Esophagus squamous epithelium (tissue), 5 donors: ENCODE measurements at regions not wholly inside any gene's neighbourhood (a gene's known extent, or its start where the extent isn't known, plus 50 kb on each side); places are given as distances from the start of the nearest gene placed in this dataset.

ENCODE experiments used
- DNase-seq: peaks from one replicate; lab custom pipeline; 2025; lab: John Stamatoyannopoulos, UW
- H3K27ac ChIP-seq, 4 donors: fragments of 200-600 bp; sonication (generic); one replicate each; pipeline ENCODE4 v1.5.1; 2016 to 2019; ENCODE audit warnings: mild to moderate bottlenecking in 1 of 4
- H3K27me3 ChIP-seq, 4 donors: fragments of 200-600 bp; sonication (generic); 1 replicate in 3 of 4; 2 replicates in 1 of 4; pipeline versions ENCODE4 v1.5.1 to v1.6.0; 2017 to 2021; ENCODE audit warnings: antibody characterized with exemption in 1 of 4
- H3K36me3 ChIP-seq, 3 donors: fragments of 200-600 bp; sonication (generic); one replicate each; pipeline ENCODE4 v1.5.1; 2016 to 2019
- H3K4me1 ChIP-seq, 3 donors: fragments of 200-600 bp; sonication (generic); one replicate each; pipeline ENCODE4 v1.5.1; 2017 to 2019
- H3K4me3 ChIP-seq, 4 donors: fragments of 200-600 bp; sonication (generic); 1 replicate in 3 of 4; 2 replicates in 1 of 4; pipeline ENCODE4 v1.5.1; 2016 to 2019; ENCODE audit warnings: mild to moderate bottlenecking in 2 of 4, moderate library complexity in 1 of 4
- H3K9me3 ChIP-seq, 3 donors: fragments of 200-600 bp; sonication (generic); one replicate each; pipeline ENCODE4 v1.5.1; 2016 to 2019
- POLR2A ChIP-seq, 4 donors: fragments of 450-650 bp; IDR thresholded peaks; one replicate each; pipeline ENCODE4 v1.6.1; 2017; ENCODE audit warnings: antibody characterized with exemption in 4 of 4, mild to moderate bottlenecking in 4 of 4, moderate library complexity in 3 of 4
- WGBS, 2 donors: methylation state at CpG; one replicate each; pipeline ENCODE4 v1.1.5; 2018; 5-methylcytosine and 5-hydroxymethylcytosine counted together
- intact Hi-C: fragments of 100-400 bp; cut with DNase I; formaldehyde crosslinking; loops from one replicate; pipeline ENCODE4 v1.15.0; 2022
- TF ChIP-seq, protein P1 (sequence below), 6 experiments: fragments of 450-650 bp in 4 of 6; fragments of 200-600 bp in 2 of 6; sonication (generic) in 2 of 6; IDR thresholded peaks; one replicate each; pipeline ENCODE4 v1.5.1; 2016 to 2019; ENCODE audit warnings: antibody characterized with exemption in 6 of 6, mild to moderate bottlenecking in 4 of 6, moderate library complexity in 4 of 6
- donor health status: DM: yes; HTN: yes; CAD: no.

DNA sequence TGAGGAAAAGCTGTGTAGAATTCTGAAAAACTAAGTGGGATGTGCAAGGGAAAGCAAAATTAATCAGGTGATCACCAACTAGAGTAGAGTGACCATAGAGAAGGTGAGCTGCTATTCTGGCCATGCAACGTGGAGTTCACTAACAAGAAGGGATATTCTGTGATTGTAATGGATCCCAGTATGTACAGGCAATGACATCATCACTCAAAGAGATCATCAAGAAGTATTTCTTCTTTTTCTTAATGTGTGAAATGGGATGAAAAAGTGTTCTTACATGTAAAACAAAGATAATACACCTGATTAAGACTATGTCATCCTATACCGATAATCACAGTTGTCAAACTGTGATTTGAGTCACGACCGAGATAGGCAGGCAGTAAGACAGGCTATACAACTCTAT is 101.2 kb downstream of the SMPDL3A start:
- no peak for TF ChIP-seq POLR2A (IDR thresholded peaks at IDR 0.05)
- TF ChIP-seq, protein P1, sequence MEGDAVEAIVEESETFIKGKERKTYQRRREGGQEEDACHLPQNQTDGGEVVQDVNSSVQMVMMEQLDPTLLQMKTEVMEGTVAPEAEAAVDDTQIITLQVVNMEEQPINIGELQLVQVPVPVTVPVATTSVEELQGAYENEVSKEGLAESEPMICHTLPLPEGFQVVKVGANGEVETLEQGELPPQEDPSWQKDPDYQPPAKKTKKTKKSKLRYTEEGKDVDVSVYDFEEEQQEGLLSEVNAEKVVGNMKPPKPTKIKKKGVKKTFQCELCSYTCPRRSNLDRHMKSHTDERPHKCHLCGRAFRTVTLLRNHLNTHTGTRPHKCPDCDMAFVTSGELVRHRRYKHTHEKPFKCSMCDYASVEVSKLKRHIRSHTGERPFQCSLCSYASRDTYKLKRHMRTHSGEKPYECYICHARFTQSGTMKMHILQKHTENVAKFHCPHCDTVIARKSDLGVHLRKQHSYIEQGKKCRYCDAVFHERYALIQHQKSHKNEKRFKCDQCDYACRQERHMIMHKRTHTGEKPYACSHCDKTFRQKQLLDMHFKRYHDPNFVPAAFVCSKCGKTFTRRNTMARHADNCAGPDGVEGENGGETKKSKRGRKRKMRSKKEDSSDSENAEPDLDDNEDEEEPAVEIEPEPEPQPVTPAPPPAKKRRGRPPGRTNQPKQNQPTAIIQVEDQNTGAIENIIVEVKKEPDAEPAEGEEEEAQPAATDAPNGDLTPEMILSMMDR (IDR thresholded peaks at IDR 0.05), result no peak
- H3K9me3 ChIP-seq, result no peaks in the 10 kb centered on the region
- H3K27ac ChIP-seq, result no peak overlapping the region
- H3K36me3 ChIP-seq, result no peaks in the 10 kb centered on the region
- no peak overlapping the region for H3K4me3 ChIP-seq
- H3K27me3 ChIP-seq, result no peaks in the 10 kb centered on the region
- intact Hi-C loops, result no loop called here
- no peaks in the 10 kb centered on the region for H3K4me1 ChIP-seq
- no peak for DNase-seq
- 77 to 91% methylated on average over 4 of the region's 4 CpGs for WGBS, 2 donors

- Histone ChIP-seq H3K36me3 (no peaks in the 10 kb centered on the region), H3K27me3 (no peaks in the 10 kb centered on the region), H3K9me3 (no peaks in the 10 kb centered on the region), H3K4me3 (no peak overlapping the region), H3K4me1 (no peaks in the 10 kb centered on the region), H3K27ac (no peak overlapping the region)
- TF ChIP-seq POLR2A (IDR thresholded peaks at IDR 0.05), result no peak
- TF ChIP-seq, protein P1 (IDR thresholded peaks at IDR 0.05), result no peak
- no peak for DNase-seq
- intact Hi-C loops, result no loop called here
These were observed 101.2 kb upstream of the CLVS2 start for GRCh38 chr6:122894791-122895190.

DNA sequence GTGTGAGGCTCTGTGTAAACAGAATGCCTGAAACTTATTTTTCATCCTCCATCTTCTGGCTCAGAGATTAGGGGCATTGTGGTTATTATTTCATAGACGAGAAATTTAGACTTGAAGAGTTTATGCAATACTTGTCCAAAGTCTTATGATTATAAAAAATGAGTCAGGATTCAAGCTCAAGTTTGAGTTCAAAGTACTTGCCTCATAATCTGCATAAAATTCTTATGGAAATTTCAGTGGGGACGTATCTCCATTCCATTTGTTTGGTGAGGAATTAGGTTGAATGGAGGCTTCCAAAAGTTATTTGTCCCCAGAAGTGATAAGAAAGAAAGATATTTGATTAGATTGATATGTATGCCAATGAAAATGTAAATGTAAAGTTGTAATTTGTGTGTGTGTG is 93.7 kb upstream of the CLVS2 start:
- no peak for TF ChIP-seq POLR2A (IDR thresholded peaks at IDR 0.05)
- no peak for DNase-seq
- no peaks in the 10 kb centered on the region for H3K36me3 ChIP-seq
- H3K27ac ChIP-seq, result no peak overlapping the region
- WGBS, 2 donors, result 35 to 41% methylated on average over 2 of the region's 2 CpGs
- no peaks in the 10 kb centered on the region for H3K27me3 ChIP-seq
- no peak overlapping the region for H3K4me3 ChIP-seq
- H3K9me3 ChIP-seq, result no peaks in the 10 kb centered on the region
- no peaks in the 10 kb centered on the region for H3K4me1 ChIP-seq
- intact Hi-C loops, result no loop called here

GRCh38 chr6:122903266-122903915 is 92.6 kb upstream of the CLVS2 start:
- TF ChIP-seq, protein P1 (IDR thresholded peaks at IDR 0.05), result no peak
- no peak for TF ChIP-seq POLR2A (IDR thresholded peaks at IDR 0.05)
- H3K36me3 ChIP-seq, result no peaks in the 10 kb centered on the region
- no peak overlapping the region for H3K4me3 ChIP-seq
- no peak for DNase-seq
- no peaks in the 10 kb centered on the region for H3K27me3 ChIP-seq
- H3K4me1 ChIP-seq, result no peaks in the 10 kb centered on the region
- 29% methylated on average over 2 of the region's 2 CpGs for WGBS, 2 donors
- no peaks in the 10 kb centered on the region for H3K9me3 ChIP-seq
- H3K27ac ChIP-seq, result no peak overlapping the region
- intact Hi-C loops, result no loop called here

- intact Hi-C loops, result no loop called here
- Histone ChIP-seq H3K9me3 (no peaks in the 10 kb centered on the region), H3K27ac (no peak overlapping the region), H3K27me3 (no peaks in the 10 kb centered on the region), H3K4me1 (no peaks in the 10 kb centered on the region), H3K36me3 (no peaks in the 10 kb centered on the region), H3K4me3 (no peak overlapping the region)
- TF ChIP-seq, protein P1 (IDR thresholded peaks at IDR 0.05), result no peak
- TF ChIP-seq POLR2A (IDR thresholded peaks at IDR 0.05), result no peak
- 60 to 66% methylated on average over 5 of the region's 5 CpGs for WGBS, 2 donors
- no peak for DNase-seq
These were observed 91.9 kb upstream of the CLVS2 start for GRCh38 chr6:122904166-122904565.

DNA sequence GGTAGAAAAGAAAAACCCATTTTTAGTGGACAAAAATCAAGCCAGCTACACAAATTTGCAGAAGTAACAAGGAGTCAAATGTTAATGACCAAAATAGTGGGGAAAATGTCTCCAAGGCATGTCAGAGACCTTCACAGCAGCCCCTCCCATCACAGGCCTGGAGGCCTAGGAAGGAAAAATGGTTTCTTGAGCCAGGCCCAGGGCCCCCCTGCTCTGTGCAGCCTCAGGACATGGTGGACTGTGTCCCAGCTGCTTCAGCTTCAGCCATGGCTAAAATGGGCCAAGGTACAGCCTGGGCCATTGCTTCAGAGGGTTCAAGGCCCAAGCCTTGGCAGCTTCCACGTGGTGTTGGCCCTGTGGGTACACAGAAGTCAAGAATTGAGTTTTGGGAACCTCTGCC is 82.5 kb upstream of the CLVS2 start:
- Histone ChIP-seq H3K9me3 (no peaks in the 10 kb centered on the region), H3K27me3 (no peaks in the 10 kb centered on the region), H3K4me1 (no peaks in the 10 kb centered on the region), H3K27ac (no peak overlapping the region), H3K4me3 (no peak overlapping the region), H3K36me3 (no peaks in the 10 kb centered on the region)
- no CpG with 5 or more reads among the region's 1 CpG for WGBS, 2 donors
- intact Hi-C loops, result no loop called here
- no peak for DNase-seq
- TF ChIP-seq, protein P1 (IDR thresholded peaks at IDR 0.05), result no peak
- no peak for TF ChIP-seq POLR2A (IDR thresholded peaks at IDR 0.05)
